HEK293T (cell line): ENCODE measurements at regions not wholly inside any gene's neighbourhood (a gene's known extent, or its start where the extent isn't known, plus 50 kb on each side); places are given as distances from the start of the nearest gene placed in this dataset.

Experiments used
- CTCF ChIA-PET: fragments of 350-600 bp; formaldehyde crosslinking; extraction: SDS; loops from one replicate; lab custom pipeline; 2021; ENCODE audit warnings: antibody characterized with exemption, inconsistent platforms; lab: Yijun Ruan, JAX
- POLR2A ChIA-PET: fragments of 350-600 bp; formaldehyde crosslinking; extraction: SDS; loops from one replicate; lab custom pipeline; 2020; ENCODE audit warnings: antibody characterized with exemption, inconsistent platforms; lab: Yijun Ruan, JAX
- DNase-seq: peaks from one replicate; pipeline ENCODE4 v3.0.0; 2012; ENCODE audit warnings: mixed read lengths; ENCODE audit errors: extremely low spot score
- ARNT ChIP-seq: fragments of 450-650 bp; IDR thresholded peaks from 2 replicates; pipeline ENCODE4 v1.6.1; 2017; ENCODE audit warnings: mild to moderate bottlenecking
- BHLHE40 ChIP-seq: fragments of 450-650 bp; IDR thresholded peaks from 2 replicates; pipeline ENCODE4 v1.6.1; 2016; ENCODE audit warnings: mild to moderate bottlenecking, moderate library complexity, borderline replicate concordance
- CTBP1 ChIP-seq: fragments of 450-650 bp; IDR thresholded peaks from 2 replicates; pipeline ENCODE4 v1.6.1; 2016; ENCODE audit warnings: borderline replicate concordance
- ELF4 ChIP-seq: fragments of 450-650 bp; IDR thresholded peaks from 2 replicates; pipeline ENCODE4 v1.6.1; 2017; ENCODE audit warnings: antibody characterized with exemption
- FOXA1 ChIP-seq: fragments of 450-650 bp; IDR thresholded peaks from 2 replicates; pipeline ENCODE4 v1.6.1; 2016; ENCODE audit warnings: mild to moderate bottlenecking
- FOXK2 ChIP-seq: fragments of 450-650 bp; IDR thresholded peaks from 2 replicates; pipeline ENCODE4 v1.6.1; 2016; ENCODE audit warnings: mild to moderate bottlenecking
- FOXM1 ChIP-seq: fragments of 450-650 bp; IDR thresholded peaks from 2 replicates; pipeline ENCODE4 v1.6.1; 2017; ENCODE audit warnings: mild to moderate bottlenecking, borderline replicate concordance
- HDGF ChIP-seq: fragments of 450-650 bp; IDR thresholded peaks from 2 replicates; pipeline ENCODE4 v1.6.1; 2017; ENCODE audit warnings: antibody characterized with exemption, borderline replicate concordance
- L3MBTL2 ChIP-seq: fragments of 450-650 bp; conservative IDR thresholded peaks from 2 replicates; pipeline ENCODE4 v1.6.1; 2016; ENCODE audit warnings: mild to moderate bottlenecking
- LEF1 ChIP-seq: fragments of 450-650 bp; IDR thresholded peaks from 2 replicates; pipeline ENCODE4 v1.6.1; 2017; ENCODE audit warnings: mild to moderate bottlenecking, borderline replicate concordance
- NFRKB ChIP-seq: fragments of 450-650 bp; IDR thresholded peaks from 2 replicates; pipeline ENCODE4 v1.6.1; 2016; ENCODE audit warnings: mild to moderate bottlenecking, moderate library complexity
- SP1 ChIP-seq: fragments of 450-650 bp; IDR thresholded peaks from 2 replicates; pipeline ENCODE4 v1.6.1; 2017
- SUZ12 ChIP-seq: fragments of 450-650 bp; IDR thresholded peaks from 2 replicates; pipeline ENCODE4 v1.6.1; 2016; ENCODE audit warnings: mild to moderate bottlenecking
- TARDBP ChIP-seq: fragments of 450-650 bp; IDR thresholded peaks from 2 replicates; pipeline ENCODE4 v1.6.1; 2016
- ZNF384 ChIP-seq: fragments of 450-650 bp; IDR thresholded peaks from 2 replicates; pipeline ENCODE4 v1.6.1; 2016
- TF ChIP-seq, protein P1 (sequence below): fragments of 450-650 bp; IDR thresholded peaks from 2 replicates; pipeline ENCODE4 v1.6.1; 2016

DNA sequence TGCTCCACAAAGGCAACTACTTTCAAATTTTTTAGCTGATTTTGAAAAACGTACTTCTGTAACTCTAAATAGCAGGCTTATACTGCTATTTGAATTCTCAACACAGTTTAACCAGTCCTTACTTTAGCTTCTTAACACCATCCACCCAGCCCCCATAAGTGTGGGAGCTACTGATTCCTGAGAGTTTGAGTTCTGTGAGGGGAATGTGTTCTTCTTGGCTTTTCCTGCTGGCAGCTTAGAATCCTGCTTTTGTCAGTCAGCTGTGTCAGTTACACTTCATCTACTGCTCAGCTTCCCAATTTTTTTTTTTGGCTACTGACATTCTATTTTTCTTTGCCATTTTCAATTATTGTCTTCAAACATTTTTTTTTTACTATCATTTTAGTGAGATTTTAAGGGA, 440.4 kb downstream of the INSC start:
- POLR2A ChIA-PET: no interaction called here
- DNase-seq: no peak
- CTCF ChIA-PET: interaction anchor here (0.5 kb wide), 1 partner anchor 10 kb away, joined by 3 read pairs; no protein-coding TSS in a partner anchor
- TF ChIP-seq HDGF: no peak
- no peak for TF ChIP-seq ARNT
- TF ChIP-seq SUZ12: no peak
- no peak for TF ChIP-seq NFRKB
- no peak for TF ChIP-seq CTBP1
- no peak for TF ChIP-seq BHLHE40
- TF ChIP-seq ZNF384: no peak
- no peak for TF ChIP-seq FOXA1
- TF ChIP-seq, protein P1, sequence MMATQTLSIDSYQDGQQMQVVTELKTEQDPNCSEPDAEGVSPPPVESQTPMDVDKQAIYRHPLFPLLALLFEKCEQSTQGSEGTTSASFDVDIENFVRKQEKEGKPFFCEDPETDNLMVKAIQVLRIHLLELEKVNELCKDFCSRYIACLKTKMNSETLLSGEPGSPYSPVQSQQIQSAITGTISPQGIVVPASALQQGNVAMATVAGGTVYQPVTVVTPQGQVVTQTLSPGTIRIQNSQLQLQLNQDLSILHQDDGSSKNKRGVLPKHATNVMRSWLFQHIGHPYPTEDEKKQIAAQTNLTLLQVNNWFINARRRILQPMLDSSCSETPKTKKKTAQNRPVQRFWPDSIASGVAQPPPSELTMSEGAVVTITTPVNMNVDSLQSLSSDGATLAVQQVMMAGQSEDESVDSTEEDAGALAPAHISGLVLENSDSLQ: no peak
- no peak for TF ChIP-seq FOXM1
- TF ChIP-seq LEF1: no peak
- TF ChIP-seq TARDBP: no peak
- no peak for TF ChIP-seq SP1
- no peak for TF ChIP-seq L3MBTL2
- no peak for TF ChIP-seq ELF4
- no peak for TF ChIP-seq FOXK2

DNA sequence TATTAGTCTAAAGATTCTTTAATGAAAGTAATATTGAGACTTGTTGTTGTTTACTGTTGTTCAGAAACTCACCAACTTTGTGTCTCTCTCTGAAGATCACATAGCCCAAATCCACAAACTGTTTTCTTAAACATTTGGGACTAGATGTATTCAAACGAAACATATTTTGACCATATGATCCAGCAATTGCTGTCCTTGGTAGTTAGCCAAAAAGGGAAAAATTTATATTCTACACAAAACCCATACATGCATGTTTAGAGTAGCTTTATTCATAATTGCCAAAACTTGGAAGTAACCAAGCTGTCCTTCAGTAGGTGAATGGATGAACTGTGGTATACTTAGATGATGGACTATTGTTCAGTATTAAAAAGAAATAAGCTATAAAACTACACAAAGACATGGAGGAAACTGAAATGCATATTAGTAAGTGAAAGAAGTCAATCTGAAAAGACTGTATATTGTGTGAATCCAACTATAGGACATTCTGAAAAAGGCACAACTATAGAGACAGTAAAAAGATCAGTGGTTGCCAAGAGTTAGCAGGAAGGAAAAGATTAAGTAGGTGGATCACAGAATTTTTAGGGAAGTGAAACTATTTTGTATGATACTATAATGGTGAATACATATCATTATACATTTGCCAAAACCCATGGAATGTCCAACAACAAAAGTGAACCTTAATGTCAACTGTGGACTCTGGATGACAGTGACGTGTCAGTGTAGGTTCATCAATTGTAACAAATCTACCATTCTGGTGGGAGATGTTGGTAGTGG, 442.9 kb downstream of the INSC start:
- CTCF ChIA-PET: no interaction called here
- POLR2A ChIA-PET: interaction anchor here (0.8 kb wide), 1 partner anchor 57 kb away, joined by 3 read pairs; no protein-coding TSS in a partner anchor
- TF ChIP-seq HDGF (no peak), NFRKB (no peak), SUZ12 (no peak), ELF4 (no peak), FOXK2 (no peak), BHLHE40 (no peak), ZNF384 (no peak), FOXM1 (no peak), L3MBTL2 (no peak), TARDBP (no peak), ARNT (no peak), CTBP1 (no peak), FOXA1 (no peak), LEF1 (no peak)
- DNase-seq: no peak

DNA sequence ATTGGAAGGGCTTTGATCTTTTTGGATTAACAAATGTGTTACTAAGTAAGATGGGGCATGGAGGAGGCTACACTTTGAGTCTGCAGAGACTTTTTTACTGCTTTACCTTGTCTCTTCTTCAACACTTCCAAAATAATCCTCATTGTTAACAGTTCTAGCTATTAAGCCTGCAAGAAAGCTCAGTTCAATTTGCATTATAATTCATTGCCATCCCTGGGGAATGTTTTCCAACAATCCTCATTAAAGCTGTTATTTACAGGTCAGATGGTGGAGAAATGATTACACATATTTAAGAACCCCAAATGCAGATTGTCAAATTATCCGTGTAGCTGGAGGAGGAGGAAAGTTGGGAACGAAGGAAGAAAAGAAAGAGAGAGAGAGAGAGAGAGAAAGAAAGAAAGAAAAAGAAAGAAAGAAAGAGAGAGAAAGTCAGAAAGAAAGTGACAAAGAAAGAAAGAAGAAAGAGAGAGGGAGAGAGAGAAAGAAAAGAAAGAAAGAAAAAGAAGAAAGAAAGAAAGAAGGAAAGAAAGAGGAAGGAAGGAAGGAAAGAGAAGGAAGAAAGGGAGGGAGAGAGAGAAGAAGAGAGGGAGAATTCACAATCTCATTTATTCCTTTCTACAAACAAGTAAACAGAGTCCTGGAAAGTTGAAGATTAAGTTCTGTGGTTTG, 443.9 kb downstream of the INSC start:
- DNase-seq: no peak
- CTCF ChIA-PET: no interaction called here
- TF ChIP-seq FOXA1: no peak
- no peak for TF ChIP-seq ELF4
- no peak for TF ChIP-seq HDGF
- no peak for TF ChIP-seq NFRKB
- no peak for TF ChIP-seq ZNF384
- TF ChIP-seq, protein P1: no peak
- no peak for TF ChIP-seq L3MBTL2
- TF ChIP-seq FOXM1: no peak
- TF ChIP-seq SP1: no peak
- POLR2A ChIA-PET: interaction anchor here (0.8 kb wide), 1 partner anchor 58 kb away, joined by 3 read pairs; no protein-coding TSS in a partner anchor

DNA sequence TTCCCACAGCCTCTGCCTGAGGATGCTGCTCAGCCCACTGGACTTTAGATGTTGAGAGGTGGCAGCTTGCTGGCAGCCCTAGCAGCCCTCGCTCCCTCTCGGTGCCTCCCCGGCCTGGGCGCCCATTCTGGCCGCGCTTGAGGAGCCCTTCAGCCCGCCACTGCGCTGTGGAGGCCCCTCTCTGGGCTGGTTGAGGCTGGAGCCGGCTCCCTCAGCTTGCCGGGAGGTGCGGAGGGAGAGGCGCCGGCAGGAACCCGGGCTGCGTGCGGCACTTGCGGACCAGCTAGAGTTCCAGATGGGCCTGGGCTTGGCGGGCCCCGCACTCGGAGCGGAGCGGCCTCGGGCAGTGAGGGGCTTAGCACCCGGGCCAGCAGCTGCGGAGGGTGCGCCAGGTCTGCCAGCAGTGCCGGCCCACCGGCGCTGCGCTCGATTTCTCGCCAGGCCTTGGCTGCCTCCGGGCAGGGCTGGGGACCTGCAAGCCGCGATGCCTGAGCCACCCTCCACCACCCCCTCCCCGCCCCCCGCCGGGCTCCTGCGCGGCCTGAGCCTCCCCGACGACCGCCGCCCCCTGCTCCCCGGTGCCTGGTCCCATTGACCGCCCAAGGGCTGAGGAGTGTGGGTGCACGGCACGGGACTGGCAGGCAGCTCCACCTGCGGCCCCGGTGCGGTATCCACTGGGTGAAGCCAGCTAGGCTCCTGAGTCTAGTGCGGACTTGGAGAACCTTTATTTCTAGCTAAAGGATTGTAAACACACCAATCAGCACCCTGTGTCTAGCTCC, 446.2 kb downstream of the INSC start:
- ChIA-PET CTCF (no interaction called here), POLR2A (no interaction called here)
- TF ChIP-seq ELF4 (no peak), HDGF (no peak)

DNA sequence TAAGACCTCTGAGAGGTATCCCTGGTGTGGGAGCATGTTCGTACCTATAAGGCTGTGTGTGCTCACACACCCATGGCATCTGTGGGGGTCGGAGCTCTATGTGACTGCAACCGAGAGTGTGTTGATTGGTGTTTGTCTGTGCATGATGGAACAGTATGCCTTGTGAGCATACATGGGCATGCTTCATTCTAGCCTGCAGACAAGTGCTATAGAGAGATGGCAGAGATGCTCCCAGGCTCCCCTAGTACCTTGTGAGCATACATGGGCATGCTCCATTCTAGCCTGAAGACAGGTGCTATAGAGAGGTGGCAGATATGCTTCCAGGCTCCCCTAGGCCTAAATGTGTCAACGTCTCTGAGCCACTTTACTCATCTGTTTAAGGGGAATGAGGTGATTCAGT, 447.5 kb downstream of the INSC start:
- DNase-seq: no peak
- POLR2A ChIA-PET: no interaction called here

More for the DNA sequence above, 446.2 kb downstream of the INSC start:
- no peak for DNase-seq

More for the DNA sequence above, 447.5 kb downstream of the INSC start:
- CTCF ChIA-PET: no interaction called here
- TF ChIP-seq FOXK2 (no peak), FOXM1 (no peak), ARNT (no peak), LEF1 (no peak), ZNF384 (no peak), HDGF (no peak), ELF4 (no peak), L3MBTL2 (no peak), SP1 (no peak), CTBP1 (no peak), NFRKB (no peak), SUZ12 (no peak), BHLHE40 (no peak), FOXA1 (no peak), TARDBP (no peak)
- TF ChIP-seq, protein P1: no peak
